OCI-LY1 (cell line): ENCODE measurements at regions not wholly inside any gene's neighbourhood (a gene's known extent, or its start where the extent isn't known, plus 50 kb on each side); places are given as distances from the start of the nearest gene placed in this dataset.

Experiments used
- H2AFZ ChIP-seq: fragments of 200-600 bp; sonication (generic), shearing (Covaris generic); 2 replicates; pipeline ENCODE4 v1.6.0; 2014; ENCODE audit warnings: antibody characterized with exemption, mild to moderate bottlenecking, low read length
- H3F3A ChIP-seq: fragments of 200-600 bp; sonication (generic), shearing (Covaris generic); 2 replicates; pipeline ENCODE4 v1.6.0; 2014; ENCODE audit warnings: mild to moderate bottlenecking, antibody characterized with exemption, low read length, moderate library complexity; ENCODE audit not compliant: insufficient read depth
- H3K27ac ChIP-seq: fragments of 200-600 bp; sonication (generic); 2 replicates; pipeline ENCODE4 v1.5.1; 2014; ENCODE audit warnings: low read length, mixed run types, mild to moderate bottlenecking, low read depth; ENCODE audit not compliant: poor library complexity, severe bottlenecking
- H3K27me3 ChIP-seq: fragments of 200-600 bp; sonication (generic); 2 replicates; pipeline ENCODE4 v1.6.0; 2014; ENCODE audit warnings: antibody characterized with exemption, mild to moderate bottlenecking, low read length, moderate library complexity; ENCODE audit not compliant: insufficient read depth
- H3K36me3 ChIP-seq: fragments of 200-600 bp; sonication (generic); 2 replicates; pipeline ENCODE4 v1.6.1; 2014; ENCODE audit warnings: mild to moderate bottlenecking, antibody characterized with exemption, low read length, moderate library complexity, mixed read lengths; ENCODE audit not compliant: insufficient read depth
- H3K4me1 ChIP-seq: fragments of 200-600 bp; sonication (generic); 2 replicates; pipeline ENCODE4 v1.5.1; 2014; ENCODE audit warnings: mild to moderate bottlenecking, low read length, moderate library complexity; ENCODE audit not compliant: insufficient read depth, severe bottlenecking
- H3K4me2 ChIP-seq: fragments of 200-600 bp; sonication (generic), shearing (Covaris generic); 2 replicates; pipeline ENCODE4 v1.6.1; 2014; ENCODE audit warnings: low read length
- H3K4me3 ChIP-seq: fragments of 200-600 bp; sonication (generic); 2 replicates; pipeline ENCODE4 v1.5.1; 2014; ENCODE audit warnings: low read length, low read depth, mild to moderate bottlenecking, mixed read lengths; ENCODE audit not compliant: poor library complexity, severe bottlenecking
- H3K79me2 ChIP-seq: fragments of 200-600 bp; shearing (Covaris generic); 2 replicates; pipeline ENCODE4 v1.6.1; 2016; ENCODE audit warnings: mixed run types, low read length, mixed read lengths; ENCODE audit not compliant: insufficient read depth
- H3K9ac ChIP-seq: fragments of 200-600 bp; sonication (generic), shearing (Covaris generic); 2 replicates; pipeline ENCODE4 v1.6.1; 2014; ENCODE audit warnings: mild to moderate bottlenecking, low read length, mixed read lengths
- H3K9me2 ChIP-seq: fragments of 200-600 bp; sonication (generic), shearing (Covaris generic); 2 replicates; pipeline ENCODE4 v1.6.1; 2014; ENCODE audit warnings: low read depth, mild to moderate bottlenecking, low read length, mixed read lengths
- H3K9me3 ChIP-seq: fragments of 200-600 bp; shearing (Covaris generic); 2 replicates; pipeline ENCODE4 v1.6.1; 2014; ENCODE audit warnings: low read length, mixed read lengths
- H4K20me1 ChIP-seq: fragments of 200-600 bp; sonication (generic), shearing (Covaris generic); 2 replicates; pipeline ENCODE4 v1.6.0; 2016; ENCODE audit warnings: mild to moderate bottlenecking, low read length; ENCODE audit not compliant: insufficient read depth
- EZH2 ChIP-seq: fragments of 200-600 bp; sonication (generic), shearing (Covaris generic); IDR thresholded peaks from 2 replicates; pipeline ENCODE4 v1.8.0; 2017; ENCODE audit warnings: borderline replicate concordance, mixed run types, mild to moderate bottlenecking, antibody characterized with exemption, low read length, moderate library complexity, mixed read lengths
- TF ChIP-seq, protein P1 (sequence below): fragments of 200-600 bp; sonication (generic), shearing (Covaris generic); IDR thresholded peaks from 2 replicates; pipeline ENCODE4 v1.5.1; 2017; ENCODE audit warnings: mild to moderate bottlenecking, antibody characterized with exemption, low read length, moderate library complexity, mixed read lengths

GRCh38 chr15:25072857-25073476, 118.2 kb downstream of the SNRPN start:
- Histone ChIP-seq H3K79me2 (no peaks in the 10 kb centered on the region), H3F3A (no peaks in the 10 kb centered on the region), H3K4me1 (no peaks in the 10 kb centered on the region), H3K27ac (no peak overlapping the region), H4K20me1 (no peaks in the 10 kb centered on the region), H3K36me3 (peaks cover 100% of the 10 kb centered on the region), H3K27me3 (no peaks in the 10 kb centered on the region), H3K4me2 (no peak overlapping the region), H3K9me2 (no peaks in the 10 kb centered on the region), H2AFZ (no peak overlapping the region), H3K4me3 (no peak overlapping the region), H3K9ac (no peak overlapping the region), H3K9me3 (peaks cover 63% of the 10 kb centered on the region)
- TF ChIP-seq EZH2, result no peak
- TF ChIP-seq, protein P1, sequence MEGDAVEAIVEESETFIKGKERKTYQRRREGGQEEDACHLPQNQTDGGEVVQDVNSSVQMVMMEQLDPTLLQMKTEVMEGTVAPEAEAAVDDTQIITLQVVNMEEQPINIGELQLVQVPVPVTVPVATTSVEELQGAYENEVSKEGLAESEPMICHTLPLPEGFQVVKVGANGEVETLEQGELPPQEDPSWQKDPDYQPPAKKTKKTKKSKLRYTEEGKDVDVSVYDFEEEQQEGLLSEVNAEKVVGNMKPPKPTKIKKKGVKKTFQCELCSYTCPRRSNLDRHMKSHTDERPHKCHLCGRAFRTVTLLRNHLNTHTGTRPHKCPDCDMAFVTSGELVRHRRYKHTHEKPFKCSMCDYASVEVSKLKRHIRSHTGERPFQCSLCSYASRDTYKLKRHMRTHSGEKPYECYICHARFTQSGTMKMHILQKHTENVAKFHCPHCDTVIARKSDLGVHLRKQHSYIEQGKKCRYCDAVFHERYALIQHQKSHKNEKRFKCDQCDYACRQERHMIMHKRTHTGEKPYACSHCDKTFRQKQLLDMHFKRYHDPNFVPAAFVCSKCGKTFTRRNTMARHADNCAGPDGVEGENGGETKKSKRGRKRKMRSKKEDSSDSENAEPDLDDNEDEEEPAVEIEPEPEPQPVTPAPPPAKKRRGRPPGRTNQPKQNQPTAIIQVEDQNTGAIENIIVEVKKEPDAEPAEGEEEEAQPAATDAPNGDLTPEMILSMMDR, result no peak

DNA sequence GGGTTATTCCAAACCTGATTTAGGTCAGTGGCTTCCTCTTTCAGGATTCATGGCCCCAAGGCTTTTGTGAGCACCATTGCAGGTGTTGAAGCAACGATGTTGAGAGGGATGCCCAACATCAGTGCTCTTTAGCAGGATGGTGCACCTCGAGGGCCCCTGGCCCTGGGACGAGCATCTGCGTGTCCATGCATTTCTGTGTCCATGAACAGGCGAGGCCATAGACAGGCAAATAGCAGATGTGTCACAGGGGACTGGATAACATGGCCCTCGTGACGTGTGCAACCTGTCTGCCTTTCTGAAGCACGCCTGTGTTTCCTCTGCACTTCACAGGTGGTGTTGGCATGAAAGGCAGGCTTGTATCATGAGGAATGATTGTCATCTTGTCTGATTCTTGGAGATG, 132.3 kb downstream of the SNRPN start:
- Histone ChIP-seq H3K4me1 (no peaks in the 10 kb centered on the region), H3K9me3 (no peaks in the 10 kb centered on the region), H3F3A (no peaks in the 10 kb centered on the region), H3K4me3 (no peak overlapping the region), H3K9ac (no peak overlapping the region), H3K4me2 (no peak overlapping the region), H4K20me1 (no peaks in the 10 kb centered on the region), H2AFZ (no peak overlapping the region), H3K79me2 (no peaks in the 10 kb centered on the region), H3K36me3 (peaks cover 97% of the 10 kb centered on the region), H3K27me3 (no peaks in the 10 kb centered on the region), H3K27ac (no peak overlapping the region), H3K9me2 (no peaks in the 10 kb centered on the region)
- TF ChIP-seq, protein P1, result no peak
- TF ChIP-seq EZH2, result no peak

DNA sequence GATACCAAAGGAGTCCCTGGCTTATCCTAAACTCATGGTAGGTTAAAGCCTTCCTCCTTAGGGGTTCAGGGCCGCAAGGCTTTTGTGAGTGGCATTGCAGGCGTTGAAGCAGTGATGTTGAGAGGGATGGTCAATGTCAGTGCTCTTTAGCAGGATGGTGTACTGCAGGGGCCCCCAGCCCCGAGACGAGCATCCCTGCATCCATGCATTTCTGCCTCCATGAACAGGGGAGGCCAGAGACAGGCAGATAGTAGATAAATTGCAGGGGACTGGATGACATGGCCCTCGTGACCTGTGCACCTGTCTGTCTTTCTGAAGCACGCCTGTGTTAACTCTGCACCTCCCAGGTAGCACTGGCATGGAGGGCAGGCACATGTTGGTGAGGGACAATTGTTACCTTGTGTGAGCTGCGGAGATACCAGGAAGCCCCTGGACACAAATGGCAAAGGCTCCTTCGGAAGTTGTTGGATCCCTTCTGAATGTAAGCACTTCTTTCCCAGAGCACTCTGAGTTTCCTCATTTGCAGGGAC, 133.5 kb downstream of the SNRPN start:
- no peak overlapping the region for H3K9ac ChIP-seq
- TF ChIP-seq, protein P1, result no peak
- H3K4me3 ChIP-seq, result no peak overlapping the region
- H3K9me3 ChIP-seq, result no peaks in the 10 kb centered on the region
- H3K4me1 ChIP-seq, result no peaks in the 10 kb centered on the region
- H3K4me2 ChIP-seq, result no peak overlapping the region
- no peaks in the 10 kb centered on the region for H3K27me3 ChIP-seq
- peaks cover 97% of the 10 kb centered on the region for H3K36me3 ChIP-seq
- H3K9me2 ChIP-seq, result no peaks in the 10 kb centered on the region
- H3K79me2 ChIP-seq, result no peaks in the 10 kb centered on the region
- no peak overlapping the region for H3K27ac ChIP-seq
- H3F3A ChIP-seq, result no peaks in the 10 kb centered on the region
- H2AFZ ChIP-seq, result no peak overlapping the region
- H4K20me1 ChIP-seq, result no peaks in the 10 kb centered on the region
